Stimulated activated CD4-positive, alpha-beta T cell treated with anti-CD3 and anti-CD28 coated beads, Interleukin-12 subunit alpha, Interleukin-12 subunit beta, amount 100 ng/mL, for 24 hours (primary cell): ENCODE measurements at regions not wholly inside any gene's neighbourhood (a gene's known extent, or its start where the extent isn't known, plus 50 kb on each side); places are given as distances from the start of the nearest gene placed in this dataset.
A peak's percentile ranks its signal among the peaks of the same experiment; 100 is the strongest.
"Not testable (repeated sequence)": the region's sequence is repeated elsewhere in the genome, so short reads cannot be mapped to it uniquely, and the experiment has no call there.

ENCODE experiments used
- DNase-seq, 2 experiments: peaks; one replicate each; pipeline ENCODE4 v3.0.0-alpha.2; 2020; ENCODE audit warnings: low read depth in 2 of 2

- DNase-seq = no peak
Measured at GRCh38 chr3:170814822-170815221, 55.2 kb downstream of the RPL22L1 start.

GRCh38 chr3:170813266-170813665, 56.7 kb downstream of the RPL22L1 start:
- DNase-seq = no peak

- peak; percentile 17 to 56 for DNase-seq
Measured at GRCh38 chr3:170811928-170812591, 57.9 kb downstream of the RPL22L1 start.

- DNase-seq = no peak
Measured at GRCh38 chr3:170811515-170811914, 58.5 kb downstream of the RPL22L1 start.

- no peak for DNase-seq
Measured at GRCh38 chr3:170809975-170810357, 60.0 kb downstream of the RPL22L1 start.

- no peak for DNase-seq
Measured at GRCh38 chr3:170809007-170809974, 60.7 kb downstream of the RPL22L1 start.

- DNase-seq = no peak
Measured at GRCh38 chr3:170808041-170808440, 62.0 kb downstream of the RPL22L1 start.

- DNase-seq = no peak
Measured at GRCh38 chr3:170806676-170807075, 63.3 kb downstream of the RPL22L1 start.

GRCh38 chr3:170806141-170806540, 63.9 kb downstream of the RPL22L1 start:
- no peak for DNase-seq

GRCh38 chr3:170805296-170805695, 64.7 kb downstream of the RPL22L1 start:
- not testable (repeated sequence) for DNase-seq

- DNase-seq = not testable (repeated sequence)
Measured at GRCh38 chr3:170804634-170805033, 65.4 kb downstream of the RPL22L1 start.

- DNase-seq = no peak
Measured at GRCh38 chr3:170804078-170804477, 65.9 kb downstream of the RPL22L1 start.

GRCh38 chr3:170802164-170803151, 67.5 kb downstream of the RPL22L1 start:
- no peak for DNase-seq

- DNase-seq = no peak
Measured at GRCh38 chr3:170801597-170801996, 68.4 kb downstream of the RPL22L1 start.

GRCh38 chr3:170800275-170800674, 69.7 kb downstream of the RPL22L1 start:
- not testable (repeated sequence) for DNase-seq

GRCh38 chr3:170799009-170799408, 71.0 kb downstream of the RPL22L1 start:
- DNase-seq = no peak

GRCh38 chr3:170797685-170798084, 72.3 kb downstream of the RPL22L1 start:
- DNase-seq = no peak

GRCh38 chr3:170792471-170792870, 77.5 kb downstream of the RPL22L1 start:
- DNase-seq = no peak

- no peak for DNase-seq
Measured at GRCh38 chr3:170790647-170791046, 79.3 kb downstream of the RPL22L1 start.

- no peak for DNase-seq
Measured at GRCh38 chr3:170787464-170787863, 82.5 kb downstream of the RPL22L1 start.

- DNase-seq = no peak
Measured at GRCh38 chr3:170785454-170785853, 84.5 kb downstream of the RPL22L1 start.

GRCh38 chr3:170784406-170784805, 85.6 kb downstream of the RPL22L1 start:
- no peak for DNase-seq
